Keratinocyte (primary cell): ENCODE measurements at regions not wholly inside any gene's neighbourhood (a gene's known extent, or its start where the extent isn't known, plus 50 kb on each side); places are given as distances from the start of the nearest gene placed in this dataset.

Experiments used
- CTCF ChIP-seq, 3 experiments: IDR thresholded peaks in 1 of 3; conservative IDR thresholded peaks in 1 of 3; optimal IDR thresholded peaks in 1 of 3; 2 replicates in 2 of 3; 3 replicates in 1 of 3; pipeline versions ENCODE3 to v1.5.1; 2011; ENCODE audit warnings: low read length in 3 of 3, mild to moderate bottlenecking in 3 of 3, moderate library complexity in 2 of 3, control low read depth in 1 of 3, inconsistent platforms in 1 of 3; ENCODE audit not compliant: insufficient read depth in 2 of 3; ENCODE audit errors: extremely low read depth in 1 of 3
- EZH2 ChIP-seq: IDR thresholded peaks from one replicate; pipeline ENCODE4 v1.6.1; 2012; ENCODE audit warnings: inconsistent platforms, mild to moderate bottlenecking, low read length, moderate library complexity

- TF ChIP-seq EZH2 (peak; percentile 22), CTCF (optimal IDR thresholded peaks at IDR 0.05 in 1 of 3, IDR thresholded peaks at IDR 0.05 in 1 of 3, conservative IDR thresholded peaks at IDR 0.05 in 1 of 3; ENCODE audit: extremely low read depth in 1 of 3, insufficient read depth in 2 of 3, low read length in 3 of 3) (no peak)
These were observed 82.5 kb upstream of the ATF3 start for GRCh38 chr1:212526111-212526491.
